Choroid plexus epithelial cell (primary cell): ENCODE measurements at regions not wholly inside any gene's neighbourhood (a gene's known extent, or its start where the extent isn't known, plus 50 kb on each side); places are given as distances from the start of the nearest gene placed in this dataset.

Source experiments
- DNase-seq: peaks from one replicate; pipeline ENCODE4 v3.0.0-alpha.2; 2010; ENCODE audit warnings: low read depth
- H3K4me3 ChIP-seq: 2 replicates; pipeline ENCODE4 v1.5.1; 2011; ENCODE audit warnings: low read depth, mild to moderate bottlenecking, control low read depth, low read length, moderate library complexity
- CTCF ChIP-seq: conservative IDR thresholded peaks from 2 replicates; pipeline ENCODE4 v1.5.1; 2011; ENCODE audit warnings: low read depth, mild to moderate bottlenecking, control low read depth, inconsistent platforms, low read length, moderate library complexity

- no peak overlapping the region for H3K4me3 ChIP-seq
- DNase-seq: peak; percentile 75
- no peak for TF ChIP-seq CTCF
Measured at GRCh38 chr11:119782739-119783072, 53.7 kb upstream of the NECTIN1 start.

- no peak for DNase-seq
- no peak overlapping the region for H3K4me3 ChIP-seq
- TF ChIP-seq CTCF: no peak
Measured at GRCh38 chr11:119782006-119782738, 53.2 kb upstream of the NECTIN1 start.

- TF ChIP-seq CTCF: no peak
Measured at GRCh38 chr11:119780222-119780953, 51.4 kb upstream of the NECTIN1 start.

GRCh38 chr11:119779195-119780071 lies 50.4 kb upstream of the NECTIN1 start:
- no peak for DNase-seq
- no peak overlapping the region for H3K4me3 ChIP-seq
- no peak for TF ChIP-seq CTCF

More at GRCh38 chr11:119780222-119780953, 51.4 kb upstream of the NECTIN1 start:
- no peak overlapping the region for H3K4me3 ChIP-seq
- no peak for DNase-seq
